IPS DF 6.9 (cell line): ENCODE measurements at regions not wholly inside any gene's neighbourhood (a gene's known extent, or its start where the extent isn't known, plus 50 kb on each side); places are given as distances from the start of the nearest gene placed in this dataset.

Experiments used
- DNase-seq: peaks from one replicate; pipeline ENCODE4 v3.0.0-alpha.2; 2013; ENCODE audit warnings: low read depth, low spot score
- H3K27ac ChIP-seq: one replicate; pipeline ENCODE4 v1.5.1; 2013; ENCODE audit warnings: low read length, control low read depth
- H3K27me3 ChIP-seq: 2 replicates; pipeline ENCODE4 v1.6.1; 2013; ENCODE audit warnings: mild to moderate bottlenecking, low read length; ENCODE audit not compliant: control insufficient read depth, insufficient read depth
- H3K36me3 ChIP-seq: 2 replicates; pipeline ENCODE4 v1.6.1; 2013; ENCODE audit warnings: low read length; ENCODE audit not compliant: control insufficient read depth, insufficient read depth
- H3K4me1 ChIP-seq: 2 replicates; pipeline ENCODE4 v1.6.1; 2013; ENCODE audit warnings: low read length; ENCODE audit not compliant: control insufficient read depth, insufficient read depth
- H3K4me3 ChIP-seq: 2 replicates; pipeline ENCODE4 v1.5.1; 2013; ENCODE audit warnings: mild to moderate bottlenecking, low read length
- H3K9me3 ChIP-seq: 2 replicates; pipeline ENCODE4 v1.6.1; 2013; ENCODE audit warnings: low read length, inconsistent platforms; ENCODE audit not compliant: control insufficient read depth, insufficient read depth
- WGBS: extraction: QIAGEN DNeasy Blood & Tissue Kit; methylation state at CpG from one replicate; pipeline ENCODE4 v1.1.7; 2013; ENCODE audit warnings: mixed read lengths, missing lambda C conversion rate; ENCODE audit not compliant: insufficient read length, insufficient coverage; 5-methylcytosine and 5-hydroxymethylcytosine counted together

GRCh38 chr5:24737163-24737562, 92.4 kb upstream of the CDH10 start:
- no peaks in the 10 kb centered on the region for H3K4me1 ChIP-seq
- no peak overlapping the region for H3K4me3 ChIP-seq
- no peak overlapping the region for H3K27ac ChIP-seq
- DNase-seq = no peak
- no peaks in the 10 kb centered on the region for H3K27me3 ChIP-seq
- H3K36me3 ChIP-seq = no peaks in the 10 kb centered on the region
- H3K9me3 ChIP-seq = no peaks in the 10 kb centered on the region

DNA sequence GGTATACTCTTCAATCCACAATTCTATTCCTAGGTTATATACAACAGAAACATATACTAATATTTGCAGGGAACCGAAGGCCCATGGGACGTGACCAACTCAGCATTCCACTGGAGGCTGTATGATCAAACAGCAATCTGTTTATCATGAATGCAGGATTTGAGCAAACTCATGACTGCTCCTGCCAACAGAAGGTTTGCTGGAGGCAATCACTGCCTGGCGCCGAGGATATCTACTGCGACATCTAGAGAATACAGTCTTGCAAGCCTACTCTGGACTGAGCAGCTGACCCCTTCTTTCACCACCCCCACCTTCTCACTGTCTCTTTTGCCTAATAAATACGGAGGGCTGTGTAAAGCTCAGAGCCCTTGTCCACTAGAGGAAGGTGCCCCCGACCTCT, 90.5 kb upstream of the CDH10 start:
- no peaks in the 10 kb centered on the region for H3K9me3 ChIP-seq
- no peak for DNase-seq
- H3K36me3 ChIP-seq = no peaks in the 10 kb centered on the region
- WGBS = no CpG with 5 or more reads among the region's 7 CpGs
- no peaks in the 10 kb centered on the region for H3K4me1 ChIP-seq
- no peak overlapping the region for H3K4me3 ChIP-seq
- H3K27ac ChIP-seq = no peak overlapping the region
- H3K27me3 ChIP-seq = no peaks in the 10 kb centered on the region

GRCh38 chr5:24732184-24732583, 87.4 kb upstream of the CDH10 start:
- DNase-seq = no peak
- Histone ChIP-seq H3K4me3 (no peak overlapping the region), H3K27ac (no peak overlapping the region), H3K36me3 (no peaks in the 10 kb centered on the region), H3K4me1 (no peaks in the 10 kb centered on the region), H3K27me3 (no peaks in the 10 kb centered on the region), H3K9me3 (no peaks in the 10 kb centered on the region)
- whole genome bisulfite sequencing = no CpG with 5 or more reads among the region's 5 CpGs

- DNase-seq = no peak
- Histone ChIP-seq H3K27ac (no peak overlapping the region), H3K27me3 (no peaks in the 10 kb centered on the region), H3K4me1 (no peaks in the 10 kb centered on the region), H3K9me3 (no peaks in the 10 kb centered on the region), H3K36me3 (no peaks in the 10 kb centered on the region), H3K4me3 (no peak overlapping the region)
- WGBS = no CpG with 5 or more reads among the region's 3 CpGs
Measured at GRCh38 chr5:24720743-24721142, 76.0 kb upstream of the CDH10 start.

DNA sequence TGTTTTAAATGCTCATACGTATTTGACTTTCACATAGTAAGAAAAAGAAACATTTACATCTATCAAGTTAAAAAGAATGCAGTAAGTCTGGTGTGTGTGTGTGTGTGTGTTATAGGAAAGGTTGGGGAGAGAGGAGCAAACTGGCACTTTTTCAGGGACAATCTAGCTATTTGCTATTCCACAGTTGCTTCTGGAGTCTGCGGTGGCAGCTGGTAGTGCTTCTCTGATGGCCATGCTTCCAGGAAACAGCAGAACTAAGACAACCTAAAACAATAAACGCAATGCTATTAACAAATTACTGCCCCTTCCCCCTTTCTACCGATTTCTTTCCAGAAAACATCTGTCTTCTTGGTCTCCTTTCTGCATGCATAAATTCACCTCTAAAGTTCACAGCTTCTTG, 70.0 kb upstream of the CDH10 start:
- Histone ChIP-seq H3K4me3 (no peak overlapping the region), H3K27me3 (no peaks in the 10 kb centered on the region), H3K4me1 (no peaks in the 10 kb centered on the region), H3K9me3 (no peaks in the 10 kb centered on the region), H3K27ac (no peak overlapping the region), H3K36me3 (no peaks in the 10 kb centered on the region)
- WGBS = no CpG with 5 or more reads among the region's 4 CpGs
- no peak for DNase-seq

DNA sequence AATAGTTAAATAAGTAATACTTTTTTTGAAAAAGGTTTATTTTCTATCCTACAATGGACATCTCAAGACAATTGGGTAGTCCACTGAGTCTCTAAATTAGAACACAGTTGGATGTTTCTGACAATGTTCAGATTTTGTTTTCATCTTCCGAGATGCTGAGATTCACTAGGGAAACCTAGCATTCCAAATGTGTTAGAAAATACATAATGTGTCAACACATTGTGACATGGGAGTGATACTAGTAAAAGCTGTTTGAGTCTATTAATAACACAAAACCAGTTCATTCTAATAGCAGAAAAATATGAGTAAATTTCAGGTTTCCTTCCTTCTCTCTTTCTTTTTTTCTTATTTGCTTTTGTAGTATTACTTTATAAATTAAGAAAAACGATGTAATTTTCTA, 68.2 kb upstream of the CDH10 start:
- Histone ChIP-seq H3K4me1 (no peaks in the 10 kb centered on the region), H3K27ac (no peak overlapping the region), H3K4me3 (no peak overlapping the region), H3K36me3 (no peaks in the 10 kb centered on the region), H3K27me3 (no peaks in the 10 kb centered on the region), H3K9me3 (no peaks in the 10 kb centered on the region)
- WGBS = no CpG with 5 or more reads among the region's 2 CpGs
- DNase-seq = no peak

- H3K4me1 ChIP-seq = no peaks in the 10 kb centered on the region
- H3K36me3 ChIP-seq = no peaks in the 10 kb centered on the region
- H3K27me3 ChIP-seq = no peaks in the 10 kb centered on the region
- no peak for DNase-seq
- WGBS = 100% methylated on average over 1 of the region's 1 CpG
- no peaks in the 10 kb centered on the region for H3K9me3 ChIP-seq
- no peak overlapping the region for H3K4me3 ChIP-seq
- H3K27ac ChIP-seq = no peak overlapping the region
Measured at GRCh38 chr5:24712047-24712446, 67.3 kb upstream of the CDH10 start.

GRCh38 chr5:24703934-24704333, 59.2 kb upstream of the CDH10 start:
- DNase-seq = no peak
- Histone ChIP-seq H3K4me3 (no peak overlapping the region), H3K4me1 (no peaks in the 10 kb centered on the region), H3K27ac (no peak overlapping the region), H3K36me3 (no peaks in the 10 kb centered on the region), H3K9me3 (no peaks in the 10 kb centered on the region), H3K27me3 (no peaks in the 10 kb centered on the region)
